HCT116 (cell line): ENCODE measurements at regions not wholly inside any gene's neighbourhood (a gene's known extent, or its start where the extent isn't known, plus 50 kb on each side); places are given as distances from the start of the nearest gene placed in this dataset.

ENCODE experiments used
- ATAC-seq: fragments of 200-7000 bp; cut with Tn5 transposase; 2 replicates; pipeline ENCODE4 v1.9.1; 2020; ENCODE audit warnings: mild to moderate bottlenecking, moderate library complexity
- BruUV-seq: library from RNA; stranded (reverse); fragments of 400-500 nt; replicated peaks from 2 replicates; lab custom pipeline; 2021; lab: Mats Ljungman, UMichigan
- CTCF ChIA-PET: fragments of 300-600 bp; sonication (Branson Sonifier 250); formaldehyde crosslinking; loops from one replicate; lab custom pipeline; 2021; ENCODE audit warnings: antibody characterized with exemption; lab: Charles Lee
- POLR2A ChIA-PET: fragments of 300-600, 350-600 bp; sonication (Branson Sonifier 250); formaldehyde crosslinking; loops from one replicate; lab custom pipeline; 2021; ENCODE audit warnings: antibody characterized with exemption; lab: Charles Lee
- RAD21 ChIA-PET, 2 experiments: fragments of 300-600 bp; sonication (Branson Sonifier 250); formaldehyde crosslinking; loops; one replicate each; lab custom pipeline; 2023; ENCODE audit warnings: low total read pairs in 2 of 2; ENCODE audit not compliant: uncharacterized antibody in 2 of 2, unreplicated experiment in 2 of 2, low non-redundant PET in 1 of 2; lab: Charles Lee
- DNase-seq: peaks from one replicate; pipeline ENCODE4 v3.0.0-alpha.2; 2010; ENCODE audit warnings: low read depth, low spot score
- H2AFZ ChIP-seq: fragments of 200-600 bp; shearing (Covaris generic), sonication (generic); 2 replicates; pipeline ENCODE4 v1.6.1; 2017; ENCODE audit warnings: low read depth, mixed run types, mixed read lengths, antibody characterized with exemption, low read length; ENCODE audit not compliant: poor library complexity, severe bottlenecking
- H3K27ac ChIP-seq: 2 replicates; pipeline ENCODE4 v1.5.1; 2012; ENCODE audit warnings: low read depth, low read length
- H3K27me3 ChIP-seq: fragments of 200-600 bp; sonication (generic); 2 replicates; pipeline ENCODE4 v1.6.1; 2016; ENCODE audit warnings: mixed run types, low read length, mixed read lengths; ENCODE audit not compliant: insufficient read depth
- H3K36me3 ChIP-seq, 2 experiments: fragments of 200-500 bp in 1 of 2; fragments of 200-600 bp in 1 of 2; sonication (Bioruptor generic) in 1 of 2; sonication (generic) in 1 of 2; 2 replicates each; pipeline versions ENCODE4 v1.5.1 to v1.6.1; 2014 to 2016; ENCODE audit warnings: low read length in 2 of 2, inconsistent platforms in 1 of 2, mixed read lengths in 1 of 2, mixed run types in 1 of 2; ENCODE audit not compliant: insufficient read depth in 2 of 2, control insufficient read depth in 1 of 2
- H3K4me1 ChIP-seq, 2 experiments: fragments of 200-600 bp in 1 of 2; sonication (generic) in 1 of 2; 2 replicates each; pipeline versions ENCODE4 v1.5.1 to v1.6.1; 2012 to 2017; ENCODE audit warnings: low read length in 2 of 2, inconsistent platforms in 1 of 2, mild to moderate bottlenecking in 1 of 2, mixed read lengths in 1 of 2, mixed run types in 1 of 2, moderate library complexity in 1 of 2; ENCODE audit not compliant: insufficient read depth in 2 of 2, control insufficient read depth in 1 of 2
- H3K4me2 ChIP-seq: fragments of 200-600 bp; sonication (generic); 2 replicates; pipeline ENCODE4 v1.6.1; 2017; ENCODE audit warnings: mixed run types, low read length, mixed read lengths
- H3K4me3 ChIP-seq, 2 experiments: fragments of 200-600 bp in 1 of 2; sonication (generic) in 1 of 2; replicated peaks in 1 of 2; 2 replicates each; pipeline ENCODE4 v1.5.1; 2011 to 2016; ENCODE audit warnings: low read length in 2 of 2, control low read depth in 1 of 2, low read depth in 1 of 2, mild to moderate bottlenecking in 1 of 2, mixed read lengths in 1 of 2, mixed run types in 1 of 2
- H3K79me2 ChIP-seq: fragments of 200-600 bp; sonication (generic); 2 replicates; pipeline ENCODE4 v1.6.1; 2017; ENCODE audit warnings: mild to moderate bottlenecking, mixed run types, low read length, moderate library complexity, mixed read lengths; ENCODE audit not compliant: insufficient read depth
- H3K9ac ChIP-seq: fragments of 200-600 bp; sonication (generic); 2 replicates; pipeline ENCODE4 v1.6.1; 2016; ENCODE audit warnings: low read length, mixed read lengths
- H3K9me2 ChIP-seq: fragments of 200-600 bp; sonication (generic), shearing (Covaris generic); 2 replicates; pipeline ENCODE4 v1.6.1; 2017; ENCODE audit warnings: mixed run types, mild to moderate bottlenecking, moderate library complexity; ENCODE audit not compliant: insufficient read depth
- H3K9me3 ChIP-seq, 2 experiments: fragments of 200-500 bp in 1 of 2; fragments of 200-600 bp in 1 of 2; sonication (Bioruptor generic) in 1 of 2; sonication (generic) in 1 of 2; 2 replicates each; pipeline ENCODE4 v1.6.1; 2014 to 2017; ENCODE audit warnings: low read length in 2 of 2, mixed read lengths in 2 of 2, inconsistent platforms in 1 of 2, low read depth in 1 of 2, mild to moderate bottlenecking in 1 of 2, mixed run types in 1 of 2, moderate library complexity in 1 of 2; ENCODE audit not compliant: control insufficient read depth in 1 of 2, insufficient read depth in 1 of 2
- H4K20me1 ChIP-seq: fragments of 200-600 bp; sonication (generic), shearing (Covaris generic); 2 replicates; pipeline ENCODE4 v1.6.1; 2017; ENCODE audit warnings: mixed run types, mild to moderate bottlenecking, moderate library complexity; ENCODE audit not compliant: insufficient read depth
- CBX3 ChIP-seq: IDR thresholded peaks from 2 replicates; pipeline ENCODE4 v1.6.1; 2012; ENCODE audit warnings: low read depth
- CEBPB ChIP-seq: IDR thresholded peaks from 2 replicates; pipeline ENCODE4 v1.6.1; 2012; ENCODE audit warnings: low read depth
- EGR1 ChIP-seq: IDR thresholded peaks from 2 replicates; pipeline ENCODE4 v1.6.1; 2012; ENCODE audit warnings: low read depth
- EZH2 ChIP-seq: fragments of 200-600 bp; sonication (generic); IDR thresholded peaks from 2 replicates; pipeline ENCODE4 v1.6.1; 2017; ENCODE audit warnings: antibody characterized with exemption, mixed run types
- EZH2phosphoT487 ChIP-seq: fragments of 200-600 bp; IDR thresholded peaks from 2 replicates; pipeline ENCODE4 v1.6.1; 2018; ENCODE audit warnings: antibody characterized with exemption, borderline replicate concordance
- FOSL1 ChIP-seq: IDR thresholded peaks from 2 replicates; pipeline ENCODE4 v1.6.1; 2012; ENCODE audit warnings: low read depth
- JUND ChIP-seq: IDR thresholded peaks from 2 replicates; pipeline ENCODE4 v1.6.1; 2012
- POLR2A ChIP-seq: IDR thresholded peaks from 2 replicates; pipeline ENCODE4 v1.7.0; 2011; ENCODE audit warnings: borderline replicate concordance; ENCODE audit not compliant: insufficient read depth, insufficient read length; ENCODE audit errors: extremely low read depth
- POLR2AphosphoS5 ChIP-seq: IDR thresholded peaks from 2 replicates; pipeline ENCODE4 v1.6.1; 2011; ENCODE audit warnings: mild to moderate bottlenecking, low read depth, low read length, moderate library complexity
- RAD21 ChIP-seq: IDR thresholded peaks from 2 replicates; pipeline ENCODE4 v1.6.1; 2012; ENCODE audit warnings: low read depth, mild to moderate bottlenecking
- TCF7L2 ChIP-seq: IDR thresholded peaks from 2 replicates; pipeline ENCODE4 v1.7.0; 2011; ENCODE audit warnings: borderline replicate concordance, inconsistent platforms; ENCODE audit not compliant: insufficient read depth, insufficient read length; ENCODE audit errors: extremely low read depth
- YY1 ChIP-seq: IDR thresholded peaks from 2 replicates; pipeline ENCODE4 v1.6.1; 2011; ENCODE audit warnings: low read length, low read depth, moderate library complexity, mild to moderate bottlenecking; ENCODE audit not compliant: insufficient replicate concordance; ENCODE audit errors: extremely low read depth
- ZNF274 ChIP-seq: fragments of 200-500 bp; sonication (Bioruptor generic); IDR thresholded peaks from 2 replicates; pipeline ENCODE4 v1.6.1; 2014; ENCODE audit warnings: mild to moderate bottlenecking, low read depth, low read length, inconsistent platforms
- intact Hi-C: fragments of 100-400 bp; cut with micrococcal nuclease; formaldehyde crosslinking; loops from 2 replicates; pipeline ENCODE4 v1.10.0; 2022
- TF ChIP-seq, protein P1 (sequence below): IDR thresholded peaks from 2 replicates; pipeline ENCODE4 v1.6.1; 2012
- TF ChIP-seq, protein P2 (sequence below): IDR thresholded peaks from 2 replicates; pipeline ENCODE4 v1.6.1; 2011; ENCODE audit warnings: mild to moderate bottlenecking, low read length, moderate library complexity; ENCODE audit not compliant: insufficient replicate concordance; ENCODE audit errors: extremely low read depth
- TF ChIP-seq, protein P3 (sequence below), 3 experiments: fragments of 200-600 bp in 1 of 3; sonication (generic) in 1 of 3; IDR thresholded peaks in 2 of 3; conservative IDR thresholded peaks in 1 of 3; 2 replicates each; pipeline ENCODE4 v1.5.1; 2012 to 2017; ENCODE audit warnings: low read depth in 2 of 3, low read length in 2 of 3, antibody characterized with exemption in 1 of 3, borderline replicate concordance in 1 of 3, control low read depth in 1 of 3, mild to moderate bottlenecking in 1 of 3, mixed read lengths in 1 of 3, mixed run types in 1 of 3, moderate library complexity in 1 of 3; ENCODE audit not compliant: insufficient read depth in 1 of 3
- TF ChIP-seq, protein P4 (sequence below): IDR thresholded peaks from 2 replicates; pipeline ENCODE4 v1.6.1; 2012

DNA sequence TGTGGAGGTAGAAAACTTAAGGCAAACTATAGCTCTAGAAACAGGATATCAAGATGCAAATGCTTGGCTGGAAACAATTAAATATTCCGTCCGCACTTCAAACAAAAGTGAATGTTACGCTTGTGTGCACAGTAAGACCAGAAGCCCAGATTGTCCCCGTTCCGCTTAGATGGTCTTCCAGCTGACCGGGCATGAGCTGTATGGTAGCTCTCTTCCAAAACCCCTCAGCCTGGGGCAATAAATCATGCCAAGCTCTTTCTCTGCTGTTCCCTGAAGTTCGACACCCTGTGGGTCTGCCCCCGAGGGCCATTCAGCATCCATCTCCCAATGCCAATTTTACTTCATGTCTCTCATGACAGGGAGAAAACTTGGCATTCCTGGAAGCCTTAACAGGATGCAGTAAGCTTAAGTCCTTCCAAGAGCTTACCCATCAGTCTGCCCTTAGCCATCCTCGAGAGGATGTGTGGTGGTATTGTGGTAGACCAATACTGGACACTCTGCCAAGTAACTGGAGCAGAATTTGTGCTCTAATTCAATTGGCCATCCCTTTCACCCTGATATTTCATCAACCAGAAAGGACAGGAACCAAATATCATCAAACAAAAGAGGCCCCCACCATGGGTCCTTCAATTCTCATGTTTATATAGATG is 70.7 kb upstream of the RANBP6 start:
- Histone ChIP-seq H3K27ac (no peak overlapping the region), H3K4me2 (no peak overlapping the region), H3K4me3 (no peak overlapping the region), H2AFZ (no peak overlapping the region), H3K79me2 (no peaks in the 10 kb centered on the region), H3K4me1 (peaks cover 0 to 9% of the 10 kb centered on the region in 2 experiments; a peak in 1 of 4 replicates), H3K36me3 (no peaks in the 10 kb centered on the region), H3K9me3 (no peaks in the 10 kb centered on the region), H3K9me2 (no peaks in the 10 kb centered on the region), H3K27me3 (no peaks in the 10 kb centered on the region), H3K9ac (no peak overlapping the region), H4K20me1 (no peaks in the 10 kb centered on the region)
- intact Hi-C loops: no loop called here
- TF ChIP-seq TCF7L2 (no peak), EZH2phosphoT487 (no peak), RAD21 (no peak), EGR1 (no peak), CBX3 (no peak), EZH2 (no peak), ZNF274 (no peak), FOSL1 (no peak), YY1 (no peak), JUND (no peak), POLR2AphosphoS5 (no peak), CEBPB (no peak), POLR2A (no peak)
- TF ChIP-seq, protein P1, sequence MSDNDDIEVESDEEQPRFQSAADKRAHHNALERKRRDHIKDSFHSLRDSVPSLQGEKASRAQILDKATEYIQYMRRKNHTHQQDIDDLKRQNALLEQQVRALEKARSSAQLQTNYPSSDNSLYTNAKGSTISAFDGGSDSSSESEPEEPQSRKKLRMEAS: no peak
- TF ChIP-seq, protein P2, sequence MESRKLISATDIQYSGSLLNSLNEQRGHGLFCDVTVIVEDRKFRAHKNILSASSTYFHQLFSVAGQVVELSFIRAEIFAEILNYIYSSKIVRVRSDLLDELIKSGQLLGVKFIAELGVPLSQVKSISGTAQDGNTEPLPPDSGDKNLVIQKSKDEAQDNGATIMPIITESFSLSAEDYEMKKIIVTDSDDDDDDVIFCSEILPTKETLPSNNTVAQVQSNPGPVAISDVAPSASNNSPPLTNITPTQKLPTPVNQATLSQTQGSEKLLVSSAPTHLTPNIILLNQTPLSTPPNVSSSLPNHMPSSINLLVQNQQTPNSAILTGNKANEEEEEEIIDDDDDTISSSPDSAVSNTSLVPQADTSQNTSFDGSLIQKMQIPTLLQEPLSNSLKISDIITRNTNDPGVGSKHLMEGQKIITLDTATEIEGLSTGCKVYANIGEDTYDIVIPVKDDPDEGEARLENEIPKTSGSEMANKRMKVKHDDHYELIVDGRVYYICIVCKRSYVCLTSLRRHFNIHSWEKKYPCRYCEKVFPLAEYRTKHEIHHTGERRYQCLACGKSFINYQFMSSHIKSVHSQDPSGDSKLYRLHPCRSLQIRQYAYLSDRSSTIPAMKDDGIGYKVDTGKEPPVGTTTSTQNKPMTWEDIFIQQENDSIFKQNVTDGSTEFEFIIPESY: no peak
- TF ChIP-seq, protein P3, sequence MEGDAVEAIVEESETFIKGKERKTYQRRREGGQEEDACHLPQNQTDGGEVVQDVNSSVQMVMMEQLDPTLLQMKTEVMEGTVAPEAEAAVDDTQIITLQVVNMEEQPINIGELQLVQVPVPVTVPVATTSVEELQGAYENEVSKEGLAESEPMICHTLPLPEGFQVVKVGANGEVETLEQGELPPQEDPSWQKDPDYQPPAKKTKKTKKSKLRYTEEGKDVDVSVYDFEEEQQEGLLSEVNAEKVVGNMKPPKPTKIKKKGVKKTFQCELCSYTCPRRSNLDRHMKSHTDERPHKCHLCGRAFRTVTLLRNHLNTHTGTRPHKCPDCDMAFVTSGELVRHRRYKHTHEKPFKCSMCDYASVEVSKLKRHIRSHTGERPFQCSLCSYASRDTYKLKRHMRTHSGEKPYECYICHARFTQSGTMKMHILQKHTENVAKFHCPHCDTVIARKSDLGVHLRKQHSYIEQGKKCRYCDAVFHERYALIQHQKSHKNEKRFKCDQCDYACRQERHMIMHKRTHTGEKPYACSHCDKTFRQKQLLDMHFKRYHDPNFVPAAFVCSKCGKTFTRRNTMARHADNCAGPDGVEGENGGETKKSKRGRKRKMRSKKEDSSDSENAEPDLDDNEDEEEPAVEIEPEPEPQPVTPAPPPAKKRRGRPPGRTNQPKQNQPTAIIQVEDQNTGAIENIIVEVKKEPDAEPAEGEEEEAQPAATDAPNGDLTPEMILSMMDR (IDR thresholded peaks at IDR 0.05 in 2 of 3, conservative IDR thresholded peaks at IDR 0.05 in 1 of 3; ENCODE audit: borderline replicate concordance in 1 of 3, insufficient read depth in 1 of 3, low read depth in 2 of 3, low read length in 2 of 3): no peak
- TF ChIP-seq, protein P4, sequence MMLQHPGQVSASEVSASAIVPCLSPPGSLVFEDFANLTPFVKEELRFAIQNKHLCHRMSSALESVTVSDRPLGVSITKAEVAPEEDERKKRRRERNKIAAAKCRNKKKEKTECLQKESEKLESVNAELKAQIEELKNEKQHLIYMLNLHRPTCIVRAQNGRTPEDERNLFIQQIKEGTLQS: no peak
- ChIA-PET POLR2A (no interaction called here), RAD21 (no interaction called here), CTCF (no interaction called here)
- BruUV-seq: no TSS peak
- ATAC-seq (no peak), DNase-seq (no peak)
